DOHH2 (cell line): ENCODE measurements at regions not wholly inside any gene's neighbourhood (a gene's known extent, or its start where the extent isn't known, plus 50 kb on each side); places are given as distances from the start of the nearest gene placed in this dataset.

ENCODE experiments used
- H3F3A ChIP-seq: fragments of 200-600 bp; sonication (generic), shearing (Covaris generic); 2 replicates; pipeline ENCODE4 v1.6.0; 2016; ENCODE audit warnings: antibody characterized with exemption, mild to moderate bottlenecking; ENCODE audit not compliant: control insufficient read depth, insufficient read depth
- H3K27ac ChIP-seq: fragments of 200-600 bp; sonication (generic); 2 replicates; pipeline ENCODE4 v1.5.1; 2014; ENCODE audit warnings: low read depth, mild to moderate bottlenecking, low read length, moderate library complexity
- H3K27me3 ChIP-seq: fragments of 200-600 bp; sonication (generic); 2 replicates; pipeline ENCODE4 v1.6.1; 2014; ENCODE audit warnings: mild to moderate bottlenecking, low read length, mixed read lengths; ENCODE audit not compliant: control insufficient read depth
- H3K36me3 ChIP-seq: fragments of 200-600 bp; sonication (generic); 2 replicates; pipeline ENCODE4 v1.6.1; 2014; ENCODE audit warnings: mild to moderate bottlenecking, low read length, moderate library complexity, mixed read lengths; ENCODE audit not compliant: control insufficient read depth
- H3K4me1 ChIP-seq: fragments of 200-600 bp; sonication (generic); 2 replicates; pipeline ENCODE4 v1.6.1; 2014; ENCODE audit warnings: mild to moderate bottlenecking, low read length, mixed read lengths; ENCODE audit not compliant: control insufficient read depth
- H3K4me2 ChIP-seq: fragments of 200-600 bp; sonication (generic); 2 replicates; pipeline ENCODE4 v1.6.0; 2014; ENCODE audit warnings: mild to moderate bottlenecking, low read length, moderate library complexity
- H3K4me3 ChIP-seq: fragments of 200-600 bp; sonication (generic); 2 replicates; pipeline ENCODE4 v1.5.1; 2014; ENCODE audit warnings: mild to moderate bottlenecking, low read length, mixed read lengths
- H3K79me2 ChIP-seq: fragments of 200-600 bp; sonication (generic); 2 replicates; pipeline ENCODE4 v1.6.1; 2014; ENCODE audit warnings: mild to moderate bottlenecking, low read length, mixed read lengths; ENCODE audit not compliant: control insufficient read depth
- H3K9me2 ChIP-seq: fragments of 200-600 bp; sonication (generic); replicated peaks from 2 replicates; pipeline ENCODE4 v1.6.1; 2014; ENCODE audit warnings: mild to moderate bottlenecking, low read length, mixed read lengths; ENCODE audit not compliant: control insufficient read depth
- H3K9me3 ChIP-seq: fragments of 200-600 bp; sonication (generic); 2 replicates; pipeline ENCODE4 v1.6.1; 2014; ENCODE audit warnings: antibody characterized with exemption, low read length, mixed read lengths; ENCODE audit not compliant: control insufficient read depth, insufficient read depth
- H4K20me1 ChIP-seq: fragments of 200-600 bp; sonication (generic); 2 replicates; pipeline ENCODE4 v1.6.0; 2014; ENCODE audit warnings: low read depth, mild to moderate bottlenecking, antibody characterized with exemption, low read length, moderate library complexity; ENCODE audit not compliant: control insufficient read depth, insufficient read depth
- EZH2phosphoT487 ChIP-seq: fragments of 200-600 bp; sonication (generic); IDR thresholded peaks from 2 replicates; pipeline ENCODE4 v1.6.1; 2017; ENCODE audit warnings: borderline replicate concordance, mild to moderate bottlenecking, antibody characterized with exemption, low read length, moderate library complexity, mixed read lengths
- TF ChIP-seq, protein P1 (sequence below): fragments of 200-600 bp; sonication (generic); IDR thresholded peaks from one replicate; pipeline ENCODE4 v1.5.1; 2014; ENCODE audit warnings: antibody characterized with exemption, mild to moderate bottlenecking, low read depth, low read length; ENCODE audit not compliant: poor library complexity, severe bottlenecking

DNA sequence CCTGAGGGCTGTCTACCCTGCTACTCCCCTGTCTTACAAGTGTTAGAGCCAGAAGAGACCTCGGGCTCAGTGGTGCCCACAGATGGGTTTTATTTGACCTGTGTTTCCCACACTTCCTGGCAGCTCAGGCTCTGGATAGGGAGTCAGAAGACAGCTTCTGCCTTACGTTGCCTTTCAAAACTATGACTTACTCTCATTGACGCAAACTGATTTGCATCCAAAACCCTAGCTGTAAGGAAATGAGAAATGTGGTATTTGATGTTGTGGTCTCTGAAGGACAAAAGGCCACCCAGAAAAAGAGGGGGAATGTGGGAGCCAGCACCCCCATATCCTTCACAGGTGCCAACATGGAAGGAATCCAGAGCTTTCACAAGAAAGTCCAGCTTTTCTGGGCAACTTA lies 180.2 kb downstream of the ATG4C start:
- Histone ChIP-seq H3K4me1 (no peaks in the 10 kb centered on the region), H3K79me2 (no peaks in the 10 kb centered on the region), H3K27me3 (no peaks in the 10 kb centered on the region), H3K4me3 (no peak overlapping the region), H3K9me3 (no peaks in the 10 kb centered on the region), H3F3A (no peaks in the 10 kb centered on the region), H3K36me3 (no peaks in the 10 kb centered on the region), H3K4me2 (no peak overlapping the region), H4K20me1 (no peaks in the 10 kb centered on the region), H3K9me2 (no peaks in the 10 kb centered on the region), H3K27ac (no peak overlapping the region)
- TF ChIP-seq EZH2phosphoT487 = no peak
- TF ChIP-seq, protein P1, sequence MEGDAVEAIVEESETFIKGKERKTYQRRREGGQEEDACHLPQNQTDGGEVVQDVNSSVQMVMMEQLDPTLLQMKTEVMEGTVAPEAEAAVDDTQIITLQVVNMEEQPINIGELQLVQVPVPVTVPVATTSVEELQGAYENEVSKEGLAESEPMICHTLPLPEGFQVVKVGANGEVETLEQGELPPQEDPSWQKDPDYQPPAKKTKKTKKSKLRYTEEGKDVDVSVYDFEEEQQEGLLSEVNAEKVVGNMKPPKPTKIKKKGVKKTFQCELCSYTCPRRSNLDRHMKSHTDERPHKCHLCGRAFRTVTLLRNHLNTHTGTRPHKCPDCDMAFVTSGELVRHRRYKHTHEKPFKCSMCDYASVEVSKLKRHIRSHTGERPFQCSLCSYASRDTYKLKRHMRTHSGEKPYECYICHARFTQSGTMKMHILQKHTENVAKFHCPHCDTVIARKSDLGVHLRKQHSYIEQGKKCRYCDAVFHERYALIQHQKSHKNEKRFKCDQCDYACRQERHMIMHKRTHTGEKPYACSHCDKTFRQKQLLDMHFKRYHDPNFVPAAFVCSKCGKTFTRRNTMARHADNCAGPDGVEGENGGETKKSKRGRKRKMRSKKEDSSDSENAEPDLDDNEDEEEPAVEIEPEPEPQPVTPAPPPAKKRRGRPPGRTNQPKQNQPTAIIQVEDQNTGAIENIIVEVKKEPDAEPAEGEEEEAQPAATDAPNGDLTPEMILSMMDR = no peak

DNA sequence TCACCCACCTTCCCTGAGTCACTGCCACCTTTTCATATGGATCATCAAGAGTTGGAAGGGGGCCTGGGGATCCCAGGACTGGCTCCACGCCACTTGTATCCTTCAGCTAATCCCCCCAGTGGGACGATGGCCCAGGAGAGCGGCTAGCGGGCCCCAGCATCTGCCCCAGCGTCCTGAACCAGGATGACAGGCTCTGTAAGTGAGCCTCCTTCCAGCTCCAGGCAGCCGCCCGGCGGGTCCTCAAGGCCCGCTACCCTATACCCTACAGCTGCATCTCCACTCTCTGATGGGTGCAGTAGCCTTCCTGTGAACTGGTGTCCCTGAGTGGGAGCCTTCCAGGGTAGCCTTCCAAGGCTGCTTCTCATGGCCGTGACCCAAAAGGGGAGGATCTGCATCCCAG lies 183.1 kb downstream of the ATG4C start:
- TF ChIP-seq, protein P1 = no peak
- no peak for TF ChIP-seq EZH2phosphoT487
- Histone ChIP-seq H3K27ac (no peak overlapping the region), H3K9me3 (no peaks in the 10 kb centered on the region), H3K27me3 (no peaks in the 10 kb centered on the region), H3K79me2 (no peaks in the 10 kb centered on the region), H3K4me1 (no peaks in the 10 kb centered on the region), H3K4me3 (no peak overlapping the region), H3K4me2 (no peak overlapping the region), H3K9me2 (no peaks in the 10 kb centered on the region), H3K36me3 (no peaks in the 10 kb centered on the region), H4K20me1 (no peaks in the 10 kb centered on the region), H3F3A (no peaks in the 10 kb centered on the region)

DNA sequence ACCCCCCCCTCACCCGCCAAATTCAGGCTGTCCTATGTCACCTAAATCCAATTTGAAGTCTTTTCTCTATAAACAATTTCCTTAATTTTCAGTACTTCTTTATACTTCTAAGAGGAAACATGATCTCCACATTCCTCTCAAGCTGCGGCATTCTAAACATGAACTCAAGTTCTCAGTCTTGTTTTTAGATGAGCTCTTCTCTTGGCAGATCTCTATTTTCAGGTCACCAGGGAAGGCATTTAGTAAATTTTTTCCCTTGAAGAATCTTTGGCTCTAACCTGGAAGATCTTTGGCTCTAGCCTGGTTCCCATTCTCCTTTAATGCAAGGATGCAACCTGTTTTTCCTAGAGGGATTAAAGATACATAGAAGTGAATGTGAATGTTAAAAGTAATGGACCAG lies 193.4 kb downstream of the ATG4C start:
- Histone ChIP-seq H3K4me1 (no peaks in the 10 kb centered on the region), H3K9me2 (no peaks in the 10 kb centered on the region), H3K4me3 (no peak overlapping the region), H3K4me2 (no peak overlapping the region), H3K36me3 (no peaks in the 10 kb centered on the region), H3F3A (no peaks in the 10 kb centered on the region), H3K27me3 (no peaks in the 10 kb centered on the region), H3K79me2 (no peaks in the 10 kb centered on the region), H3K9me3 (no peaks in the 10 kb centered on the region), H3K27ac (no peak overlapping the region), H4K20me1 (no peaks in the 10 kb centered on the region)
- TF ChIP-seq, protein P1 = no peak
- TF ChIP-seq EZH2phosphoT487 = no peak

DNA sequence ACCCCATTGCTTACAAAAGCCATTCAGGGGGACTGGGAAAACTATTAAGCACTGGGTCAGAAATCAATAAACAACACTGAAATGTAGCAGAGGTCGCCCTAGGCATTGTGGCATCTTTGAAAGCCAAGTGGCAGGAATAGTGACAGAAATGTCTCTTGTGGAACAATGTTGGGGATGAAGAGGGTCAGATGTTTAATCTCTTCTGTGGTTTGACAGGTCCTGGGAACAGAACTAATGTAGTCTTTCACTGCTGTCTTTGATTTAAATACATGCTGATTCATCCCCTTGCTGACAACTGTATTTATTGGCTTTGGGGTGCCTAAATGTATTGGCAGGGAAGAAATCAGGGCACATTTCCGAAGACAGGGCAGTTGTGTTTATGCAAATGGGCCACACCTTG lies 194.8 kb downstream of the ATG4C start:
- H3K27me3 ChIP-seq = no peaks in the 10 kb centered on the region

More for the DNA sequence above, 194.8 kb downstream of the ATG4C start:
- no peaks in the 10 kb centered on the region for H3K79me2 ChIP-seq
- H3K4me1 ChIP-seq = no peaks in the 10 kb centered on the region
- H3K9me3 ChIP-seq = no peaks in the 10 kb centered on the region
- H3K27ac ChIP-seq = no peak overlapping the region
- no peak for TF ChIP-seq EZH2phosphoT487
- no peaks in the 10 kb centered on the region for H3K9me2 ChIP-seq
- H3K36me3 ChIP-seq = no peaks in the 10 kb centered on the region
- H3K4me2 ChIP-seq = no peak overlapping the region
- H3F3A ChIP-seq = no peaks in the 10 kb centered on the region
- no peaks in the 10 kb centered on the region for H4K20me1 ChIP-seq
- H3K4me3 ChIP-seq = no peak overlapping the region
